ENCODE measurements at regions not wholly inside any gene's neighbourhood (a gene's known extent, or its start where the extent isn't known, plus 50 kb on each side); places are given as distances from the start of the nearest gene placed in this dataset.
"Not testable (repeated sequence)": the region's sequence is repeated elsewhere in the genome, so short reads cannot be mapped to it uniquely, and the experiment has no call there.

DNA sequence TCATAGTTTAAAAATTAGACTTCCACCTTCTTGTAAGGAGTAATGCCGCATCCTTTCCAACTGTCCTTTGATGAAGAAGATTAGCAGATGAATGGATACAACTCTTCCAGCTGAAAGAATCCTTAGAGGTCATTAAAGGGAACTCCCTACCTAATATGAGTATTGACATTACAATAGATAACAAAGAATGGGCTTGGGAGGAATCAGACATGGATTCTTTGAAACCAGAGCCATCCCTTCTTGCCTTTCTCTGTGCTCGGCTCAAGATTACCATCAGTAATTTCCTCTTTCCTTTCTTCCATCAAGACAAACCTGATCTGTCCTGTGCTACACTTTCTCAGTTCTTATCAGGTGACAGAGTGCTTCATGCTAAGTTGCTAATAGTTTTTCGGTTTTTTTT, 83.8 kb downstream of the GOLGA8K start:
- TF ChIP-seq TAF1 (IDR thresholded peaks at IDR 0.05; ENCODE audit: borderline replicate concordance, low read depth, low read length); FOXM1 (IDR thresholded peaks at IDR 0.05; ENCODE audit: low read depth, low read length); EZH2 (IDR thresholded peaks at IDR 0.05; ENCODE audit: borderline replicate concordance, control insufficient read depth, low read depth, low read length); HCFC1 (IDR thresholded peaks at IDR 0.05; ENCODE audit: low read length); TARDBP (IDR thresholded peaks at IDR 0.05; ENCODE audit: borderline replicate concordance); EED (IDR thresholded peaks at IDR 0.05; ENCODE audit: low read depth); RBBP5 (conservative IDR thresholded peaks at IDR 0.05): not testable (repeated sequence)

Data from GM12878 (cell line).